ENCODE measurements at regions not wholly inside any gene's neighbourhood (a gene's known extent, or its start where the extent isn't known, plus 50 kb on each side); places are given as distances from the start of the nearest gene placed in this dataset.

DNA sequence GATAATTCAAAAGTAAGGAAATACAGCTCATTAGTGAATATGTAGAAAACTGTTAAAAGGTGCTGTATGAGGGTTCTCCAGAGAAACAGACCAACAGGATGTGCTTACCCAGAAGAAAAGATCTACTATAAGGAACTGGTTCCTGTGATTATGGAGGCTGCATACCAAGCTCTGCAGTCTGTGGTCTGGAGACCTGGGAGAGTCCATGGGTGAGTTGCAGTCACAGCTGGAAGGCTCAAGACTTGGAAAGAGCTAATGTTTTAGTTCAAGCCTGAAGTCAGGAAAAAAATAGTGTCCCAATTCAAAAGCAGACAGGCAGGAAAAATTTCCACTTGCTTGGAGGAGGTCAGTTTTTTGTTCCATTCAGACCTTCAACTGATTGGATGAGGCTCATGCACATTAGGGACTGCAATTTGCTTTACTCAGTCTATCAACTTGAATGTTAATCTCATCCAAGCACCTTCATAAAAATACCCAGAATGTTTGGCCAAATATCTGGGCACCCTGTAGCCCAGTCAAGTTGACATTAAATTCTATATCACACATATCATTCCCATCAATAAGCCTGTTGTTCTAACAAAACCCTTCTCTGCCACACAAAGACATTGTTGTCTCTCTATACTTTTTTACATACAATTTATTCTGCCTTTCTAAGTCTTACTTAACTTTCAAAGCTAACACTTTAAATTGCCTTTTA lies 197.9 kb upstream of the KLF6 start:
- peak; percentile 76 for DNase-seq (ENCODE audit: low read depth)
- TF ChIP-seq, protein P1, sequence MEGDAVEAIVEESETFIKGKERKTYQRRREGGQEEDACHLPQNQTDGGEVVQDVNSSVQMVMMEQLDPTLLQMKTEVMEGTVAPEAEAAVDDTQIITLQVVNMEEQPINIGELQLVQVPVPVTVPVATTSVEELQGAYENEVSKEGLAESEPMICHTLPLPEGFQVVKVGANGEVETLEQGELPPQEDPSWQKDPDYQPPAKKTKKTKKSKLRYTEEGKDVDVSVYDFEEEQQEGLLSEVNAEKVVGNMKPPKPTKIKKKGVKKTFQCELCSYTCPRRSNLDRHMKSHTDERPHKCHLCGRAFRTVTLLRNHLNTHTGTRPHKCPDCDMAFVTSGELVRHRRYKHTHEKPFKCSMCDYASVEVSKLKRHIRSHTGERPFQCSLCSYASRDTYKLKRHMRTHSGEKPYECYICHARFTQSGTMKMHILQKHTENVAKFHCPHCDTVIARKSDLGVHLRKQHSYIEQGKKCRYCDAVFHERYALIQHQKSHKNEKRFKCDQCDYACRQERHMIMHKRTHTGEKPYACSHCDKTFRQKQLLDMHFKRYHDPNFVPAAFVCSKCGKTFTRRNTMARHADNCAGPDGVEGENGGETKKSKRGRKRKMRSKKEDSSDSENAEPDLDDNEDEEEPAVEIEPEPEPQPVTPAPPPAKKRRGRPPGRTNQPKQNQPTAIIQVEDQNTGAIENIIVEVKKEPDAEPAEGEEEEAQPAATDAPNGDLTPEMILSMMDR (conservative IDR thresholded peaks at IDR 0.05; ENCODE audit: low read depth, low read length): no peak
- no peak overlapping the region for H3K4me3 ChIP-seq (ENCODE audit: low read depth, low read length)

GRCh38 chr10:3981300-3981699 lies 196.3 kb upstream of the KLF6 start:
- TF ChIP-seq, protein P1 (conservative IDR thresholded peaks at IDR 0.05; ENCODE audit: low read depth, low read length): no peak
- no peak for DNase-seq (ENCODE audit: low read depth)
- no peak overlapping the region for H3K4me3 ChIP-seq (ENCODE audit: low read depth, low read length)

- DNase-seq (ENCODE audit: low read depth): no peak
- H3K4me3 ChIP-seq (ENCODE audit: low read depth, low read length): no peak overlapping the region
- TF ChIP-seq, protein P1 (conservative IDR thresholded peaks at IDR 0.05; ENCODE audit: low read depth, low read length): no peak
These were observed 195.7 kb upstream of the KLF6 start for GRCh38 chr10:3980660-3981059.

DNA sequence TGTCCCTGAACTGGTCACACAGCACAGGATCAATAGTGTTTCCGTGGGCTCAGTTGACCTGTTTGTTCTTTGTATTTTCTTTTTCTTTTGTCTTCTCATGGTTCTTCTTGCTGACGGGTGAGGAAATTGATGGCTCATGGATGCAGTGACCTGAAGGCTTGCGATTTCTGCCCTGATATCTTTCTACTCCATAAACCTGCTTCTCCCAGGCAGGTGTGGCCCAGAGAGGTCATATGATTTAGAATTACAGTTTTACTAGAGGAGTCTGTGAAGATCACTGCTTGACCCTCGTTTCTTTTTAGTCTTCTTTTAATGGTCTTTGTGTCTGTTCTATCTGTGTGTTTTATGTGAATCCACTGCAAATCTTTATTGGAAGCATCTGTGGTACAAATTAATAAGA lies 195.1 kb upstream of the KLF6 start:
- TF ChIP-seq, protein P1 (conservative IDR thresholded peaks at IDR 0.05; ENCODE audit: low read depth, low read length): no peak
- no peak overlapping the region for H3K4me3 ChIP-seq (ENCODE audit: low read depth, low read length)
- no peak for DNase-seq (ENCODE audit: low read depth)

DNA sequence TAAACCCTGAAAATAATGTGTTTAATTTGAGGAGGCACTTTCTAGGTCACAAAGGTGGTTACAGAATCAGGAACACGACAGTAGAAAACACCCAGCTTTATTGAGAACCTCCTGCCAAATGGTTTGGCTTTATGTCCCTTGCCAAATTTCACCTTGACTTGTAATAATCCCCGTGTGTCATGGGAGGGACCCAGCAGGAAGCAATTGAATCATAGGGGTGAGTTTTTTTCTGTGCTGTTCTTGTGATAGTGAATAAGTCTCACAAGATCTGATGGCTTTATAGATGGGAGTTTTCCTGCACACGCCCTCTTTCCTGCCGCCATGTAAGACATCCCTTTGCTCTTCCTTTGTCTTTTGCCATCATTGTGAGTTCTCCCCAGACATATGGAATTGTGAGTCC lies 193.8 kb upstream of the KLF6 start:
- peak; percentile 41 for DNase-seq (ENCODE audit: low read depth)
- TF ChIP-seq, protein P1 (conservative IDR thresholded peaks at IDR 0.05; ENCODE audit: low read depth, low read length): no peak
- no peak overlapping the region for H3K4me3 ChIP-seq (ENCODE audit: low read depth, low read length)

DNA sequence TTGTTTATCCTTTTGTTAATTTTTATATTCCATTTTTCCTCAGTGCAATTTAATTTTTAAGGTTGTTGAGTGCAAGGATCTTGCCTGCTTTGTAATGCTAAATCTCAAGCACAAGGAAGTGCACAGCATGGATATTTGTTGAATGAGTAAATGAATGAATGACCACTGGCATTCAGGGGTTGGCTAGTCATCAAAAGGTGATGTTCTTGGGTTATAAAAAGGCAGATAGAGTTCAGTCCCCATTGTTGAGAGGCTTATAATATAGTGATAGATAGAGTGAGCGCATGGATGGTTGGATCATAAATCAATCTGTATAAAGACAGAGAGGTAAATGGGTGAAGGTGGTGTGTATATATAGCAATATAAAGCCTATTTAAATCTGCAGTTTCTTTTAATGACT lies 193.2 kb upstream of the KLF6 start:
- H3K4me3 ChIP-seq (ENCODE audit: low read depth, low read length): no peak overlapping the region
- peak; percentile 64 for DNase-seq (ENCODE audit: low read depth)
- TF ChIP-seq, protein P1 (conservative IDR thresholded peaks at IDR 0.05; ENCODE audit: low read depth, low read length): no peak

DNA sequence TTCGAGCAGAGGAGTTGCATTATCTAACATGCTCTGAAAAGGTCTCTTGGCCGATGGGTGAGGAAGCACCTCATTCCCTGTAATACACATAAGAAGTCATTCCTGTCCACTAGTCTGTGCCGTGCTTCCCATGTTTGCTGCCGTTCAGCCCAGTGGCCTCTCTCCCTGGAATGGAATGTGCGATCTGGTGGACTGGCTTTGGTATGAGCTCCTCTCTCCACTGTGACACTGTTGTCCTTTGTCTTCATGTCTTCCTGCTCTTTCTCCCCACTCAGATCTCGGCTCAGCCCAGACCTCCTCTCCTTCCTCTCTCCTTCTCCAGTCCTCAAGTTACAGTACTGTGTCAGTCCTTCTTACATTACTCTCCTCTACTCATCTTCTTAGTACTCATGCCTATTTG lies 192.8 kb upstream of the KLF6 start:
- DNase-seq (ENCODE audit: low read depth): no peak
- H3K4me3 ChIP-seq (ENCODE audit: low read depth, low read length): no peak overlapping the region
- TF ChIP-seq, protein P1 (conservative IDR thresholded peaks at IDR 0.05; ENCODE audit: low read depth, low read length): no peak
